ENCODE measurements at regions not wholly inside any gene's neighbourhood (a gene's known extent, or its start where the extent isn't known, plus 50 kb on each side); places are given as distances from the start of the nearest gene placed in this dataset.
"Not testable (repeated sequence)": the region's sequence is repeated elsewhere in the genome, so short reads cannot be mapped to it uniquely, and the experiment has no call there.

DNA sequence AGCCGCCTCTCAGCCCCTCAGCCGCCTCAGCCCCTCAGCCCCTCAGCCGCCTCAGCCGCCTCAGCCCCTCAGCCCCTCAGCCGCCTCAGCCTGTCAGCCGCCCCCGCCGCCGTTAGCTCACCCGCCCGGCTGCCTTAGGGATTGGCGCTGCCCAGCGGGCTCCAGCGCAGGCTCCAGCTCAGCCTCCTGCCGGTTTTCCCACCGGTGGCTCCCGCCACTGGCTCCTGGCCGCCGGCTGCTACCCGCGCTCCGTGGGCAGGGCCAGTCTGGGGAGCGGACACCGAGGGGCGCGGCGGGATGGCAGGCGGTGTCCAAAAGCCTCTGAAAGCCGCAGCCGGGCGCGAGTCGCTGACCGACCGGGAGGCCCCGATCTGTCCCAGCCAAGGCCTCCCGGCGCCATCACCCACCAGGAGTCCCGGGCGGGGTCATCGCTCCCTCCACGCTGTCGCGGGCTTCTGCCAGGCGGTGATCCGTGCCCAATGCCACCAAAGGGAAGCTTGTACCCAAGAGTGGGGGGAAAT, 1532.7 kb downstream of the REEP3 start:
- TF ChIP-seq, protein P1, sequence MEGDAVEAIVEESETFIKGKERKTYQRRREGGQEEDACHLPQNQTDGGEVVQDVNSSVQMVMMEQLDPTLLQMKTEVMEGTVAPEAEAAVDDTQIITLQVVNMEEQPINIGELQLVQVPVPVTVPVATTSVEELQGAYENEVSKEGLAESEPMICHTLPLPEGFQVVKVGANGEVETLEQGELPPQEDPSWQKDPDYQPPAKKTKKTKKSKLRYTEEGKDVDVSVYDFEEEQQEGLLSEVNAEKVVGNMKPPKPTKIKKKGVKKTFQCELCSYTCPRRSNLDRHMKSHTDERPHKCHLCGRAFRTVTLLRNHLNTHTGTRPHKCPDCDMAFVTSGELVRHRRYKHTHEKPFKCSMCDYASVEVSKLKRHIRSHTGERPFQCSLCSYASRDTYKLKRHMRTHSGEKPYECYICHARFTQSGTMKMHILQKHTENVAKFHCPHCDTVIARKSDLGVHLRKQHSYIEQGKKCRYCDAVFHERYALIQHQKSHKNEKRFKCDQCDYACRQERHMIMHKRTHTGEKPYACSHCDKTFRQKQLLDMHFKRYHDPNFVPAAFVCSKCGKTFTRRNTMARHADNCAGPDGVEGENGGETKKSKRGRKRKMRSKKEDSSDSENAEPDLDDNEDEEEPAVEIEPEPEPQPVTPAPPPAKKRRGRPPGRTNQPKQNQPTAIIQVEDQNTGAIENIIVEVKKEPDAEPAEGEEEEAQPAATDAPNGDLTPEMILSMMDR (IDR thresholded peaks at IDR 0.05): not testable (repeated sequence)
- not testable (repeated sequence) for TF ChIP-seq POLR2A (IDR thresholded peaks at IDR 0.05)

All from Peyer's patch (tissue), 4 donors.